Cardiac septum (tissue), 1 donor: ENCODE measurements at regions not wholly inside any gene's neighbourhood (a gene's known extent, or its start where the extent isn't known, plus 50 kb on each side); places are given as distances from the start of the nearest gene placed in this dataset.
A peak's percentile ranks its signal among the peaks of the same experiment; 100 is the strongest.

Experiments
- DNase-seq: peaks from one replicate; pipeline ENCODE4 v3.0.0-alpha.2; 2020; ENCODE audit warnings: low spot score
- intact Hi-C: fragments of 100-400 bp; cut with DNase I; formaldehyde crosslinking; loops from one replicate; pipeline ENCODE4 v1.14.0; 2022
- donor health status: DM: no; HTN: no; CAD: no.

- no peak for DNase-seq
- intact Hi-C loops: no loop called here
These were observed 202.3 kb downstream of the GXYLT1 start for GRCh38 chr12:41942354-41942753.

GRCh38 chr12:41941079-41941478 is 203.6 kb downstream of the GXYLT1 start:
- DNase-seq: no peak
- intact Hi-C loops: no loop called here

- intact Hi-C loops: no loop called here
- no peak for DNase-seq
These were observed 204.1 kb downstream of the GXYLT1 start for GRCh38 chr12:41940571-41940970.

DNA sequence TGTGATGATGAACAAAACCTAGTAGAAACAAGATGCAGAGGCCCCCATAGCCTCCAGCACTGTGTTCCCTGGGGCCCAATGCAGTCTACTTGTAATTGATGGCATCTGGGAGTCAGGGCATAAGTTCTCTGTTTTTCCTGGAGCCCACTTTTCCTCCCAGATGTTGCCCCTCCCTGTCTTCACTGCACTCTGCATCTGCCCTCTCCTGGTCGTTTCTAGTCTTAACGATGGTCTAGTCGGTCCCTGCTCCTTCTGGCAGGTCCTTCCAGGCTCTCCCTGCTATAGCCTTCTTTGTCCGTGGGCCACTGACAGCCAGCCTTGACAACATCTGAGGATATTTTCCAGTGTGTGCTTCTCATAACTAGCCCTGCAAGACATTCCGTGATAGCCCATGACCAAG is 208.3 kb downstream of the GXYLT1 start:
- no peak for DNase-seq
- intact Hi-C loops: no loop called here

DNA sequence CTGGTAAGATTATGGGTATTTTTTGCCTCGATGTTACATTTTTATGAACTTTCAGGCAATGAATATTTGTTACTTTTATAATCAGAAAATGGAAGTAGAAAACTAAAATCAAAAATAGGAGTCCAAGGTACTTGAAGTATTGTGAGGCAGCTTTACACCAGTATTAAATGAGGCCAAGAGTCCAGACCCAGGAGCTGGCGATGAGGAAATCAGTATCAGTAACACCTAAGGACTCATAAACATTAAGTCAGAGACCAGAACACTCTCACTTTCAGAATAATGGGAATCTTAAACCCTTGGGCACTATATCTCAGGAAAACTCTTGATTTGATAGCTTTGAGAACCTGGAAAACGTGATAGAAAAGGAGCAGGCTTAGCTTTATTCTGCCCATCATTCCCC is 208.8 kb downstream of the GXYLT1 start:
- no peak for DNase-seq
- intact Hi-C loops: no loop called here

- intact Hi-C loops: loop anchor here (5.0 kb wide), 2 partner anchors 90 to 655 kb away; no protein-coding TSS in a partner anchor
- peak; percentile 93 for DNase-seq
These were observed 212.1 kb downstream of the GXYLT1 start for GRCh38 chr12:41932470-41932991.

DNA sequence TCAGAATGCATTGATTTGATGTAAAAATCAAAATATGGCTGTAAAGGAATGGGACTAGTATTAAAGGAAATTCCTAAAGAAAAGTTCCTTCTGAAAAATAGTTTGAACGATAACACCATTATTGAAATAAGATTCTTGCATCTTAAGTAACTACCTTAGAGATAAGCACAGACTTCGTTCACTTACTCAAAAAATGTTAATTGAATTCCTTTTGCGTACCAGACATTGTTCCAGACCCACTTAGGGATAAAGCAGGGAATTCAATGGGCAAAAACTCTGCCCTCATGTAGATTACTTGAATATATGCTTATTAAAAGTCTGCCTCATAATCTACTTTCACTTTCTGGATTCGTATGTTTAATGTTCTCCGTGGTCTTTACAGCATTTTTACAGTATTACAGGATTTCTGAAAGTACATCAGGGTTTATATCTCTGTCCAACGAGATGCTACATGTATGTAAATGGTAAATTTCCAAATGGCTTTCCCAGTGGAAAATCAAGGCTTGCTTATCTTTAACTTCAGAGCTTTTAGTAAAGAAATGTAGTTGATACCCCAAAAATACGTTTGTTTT is 213.7 kb downstream of the GXYLT1 start:
- no peak for DNase-seq
- intact Hi-C loops: loop anchor here (5.0 kb wide), 2 partner anchors 91 to 654 kb away; no protein-coding TSS in a partner anchor

DNA sequence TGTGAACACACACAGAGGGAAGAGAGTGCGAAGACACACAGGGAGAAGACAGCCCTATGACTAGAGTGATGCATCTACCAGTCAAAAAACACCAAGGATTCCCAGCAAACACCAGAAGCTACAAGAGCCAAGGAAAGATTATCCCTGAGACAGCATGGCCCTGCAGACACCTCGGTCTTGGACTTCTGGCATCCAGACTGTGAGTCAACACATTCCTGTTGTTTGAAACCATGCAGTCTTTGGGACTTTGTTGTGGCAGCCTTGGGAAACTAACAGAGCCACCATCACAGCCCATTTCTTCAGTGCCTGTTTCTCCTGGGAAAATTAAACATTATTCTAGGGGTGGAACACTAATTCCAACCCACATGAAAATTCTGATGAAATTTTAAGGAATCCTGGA is 220.6 kb downstream of the GXYLT1 start:
- DNase-seq: no peak
- intact Hi-C loops: no loop called here

DNA sequence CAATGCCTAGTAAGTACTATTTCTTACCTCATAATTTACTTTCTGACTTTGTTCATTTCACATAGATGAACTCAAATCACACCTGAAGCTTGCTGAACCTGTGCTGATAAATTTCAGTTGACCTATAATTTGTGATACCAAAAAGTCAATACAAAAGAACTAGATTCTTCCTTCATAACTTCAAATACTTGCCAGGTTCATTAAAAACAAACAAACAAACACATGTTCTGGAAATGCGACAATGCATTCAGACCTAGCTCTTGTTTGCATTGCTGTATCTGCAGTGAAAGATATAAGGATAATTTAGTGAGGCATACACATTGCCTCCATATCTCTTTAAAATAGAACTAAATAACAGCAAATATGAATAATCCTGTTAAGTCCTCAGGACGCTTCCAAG is 221.3 kb downstream of the GXYLT1 start:
- intact Hi-C loops: no loop called here
- no peak for DNase-seq

GRCh38 chr12:41920355-41920754 is 224.3 kb downstream of the GXYLT1 start:
- DNase-seq: no peak
- intact Hi-C loops: no loop called here

- intact Hi-C loops: no loop called here
- no peak for DNase-seq
These were observed 225.0 kb downstream of the GXYLT1 start for GRCh38 chr12:41919526-41920261.

DNA sequence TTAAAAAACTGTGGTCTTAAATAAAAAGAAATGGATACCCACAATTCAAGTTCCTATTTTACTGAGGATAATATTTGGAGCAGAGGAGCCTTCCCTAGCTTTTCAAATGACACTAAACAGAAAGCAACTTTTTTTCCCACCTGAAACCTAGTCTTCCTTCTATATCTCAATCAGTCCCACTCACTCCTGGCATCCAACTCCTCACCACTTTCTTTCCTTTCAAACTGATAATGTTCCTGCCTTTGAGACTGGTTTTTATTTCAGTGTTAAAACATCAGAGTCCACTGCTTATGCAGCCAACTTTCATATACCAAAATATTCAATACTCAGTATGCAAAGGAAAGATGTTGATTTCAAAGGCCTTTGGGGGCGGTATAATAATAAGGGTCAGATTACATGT is 225.6 kb downstream of the GXYLT1 start:
- DNase-seq: no peak
- intact Hi-C loops: no loop called here

GRCh38 chr12:41917938-41918341 is 226.7 kb downstream of the GXYLT1 start:
- DNase-seq: no peak
- intact Hi-C loops: no loop called here

GRCh38 chr12:41917181-41917580 is 227.5 kb downstream of the GXYLT1 start:
- DNase-seq: no peak
- intact Hi-C loops: no loop called here

DNA sequence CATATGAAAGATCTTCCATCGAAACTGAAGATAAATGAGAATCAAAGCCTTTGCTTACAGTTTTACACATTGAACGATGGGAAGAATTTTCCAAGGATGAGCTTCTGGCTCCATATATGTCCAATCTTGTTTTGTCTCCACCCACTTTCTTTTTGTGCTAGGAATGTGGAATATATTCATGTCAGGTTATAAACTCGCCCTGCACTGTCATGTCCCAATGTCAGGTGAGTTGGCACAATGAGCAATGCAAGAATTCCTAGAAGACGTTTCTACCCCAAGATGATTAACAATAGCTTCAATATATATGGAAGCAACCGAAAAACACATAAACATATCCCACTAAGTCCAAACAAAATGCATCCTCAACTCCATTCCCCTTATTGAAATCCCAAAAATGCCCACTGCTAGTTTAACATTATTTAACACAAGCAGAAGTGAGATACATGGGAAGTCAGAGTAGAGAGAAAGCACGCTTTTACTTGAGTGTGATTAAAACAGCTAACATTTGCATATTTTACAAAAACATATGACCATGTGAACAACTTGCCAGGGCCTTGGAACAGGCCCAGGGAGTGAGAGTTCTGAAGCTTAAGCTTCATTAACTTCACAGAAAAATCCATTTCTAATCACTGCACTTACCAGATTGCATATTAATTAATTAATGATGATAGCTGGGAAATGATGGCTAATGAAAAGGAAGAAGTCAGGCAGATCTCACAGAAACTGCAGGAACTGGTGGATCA is 233.9 kb downstream of the GXYLT1 start:
- intact Hi-C loops: no loop called here

GRCh38 chr12:41908206-41908605 is 236.5 kb downstream of the GXYLT1 start:
- no peak for DNase-seq
- intact Hi-C loops: no loop called here

More for the DNA sequence above, 233.9 kb downstream of the GXYLT1 start:
- DNase-seq: no peak

- intact Hi-C loops: no loop called here
- no peak for DNase-seq
These were observed 237.1 kb downstream of the GXYLT1 start for GRCh38 chr12:41907550-41907949.

DNA sequence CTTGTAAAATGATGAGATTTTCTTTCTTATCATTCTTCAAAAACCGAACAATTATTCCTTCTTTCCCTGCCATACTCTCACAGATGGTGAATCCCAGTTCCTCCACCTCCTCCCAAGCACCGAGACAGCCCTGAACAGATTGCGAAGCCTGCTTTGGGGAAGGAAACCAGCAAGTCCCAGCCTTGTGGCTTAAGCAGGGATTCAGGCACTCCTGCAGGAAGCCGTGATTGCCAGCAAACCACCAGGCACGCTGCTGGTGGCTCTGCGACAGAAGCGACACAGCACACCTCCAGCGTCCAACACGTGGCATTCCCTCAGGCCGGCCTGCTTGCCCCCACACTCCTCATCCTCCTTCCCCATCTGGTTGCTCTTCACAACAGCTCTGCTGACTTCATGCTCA is 237.7 kb downstream of the GXYLT1 start:
- intact Hi-C loops: no loop called here
- DNase-seq: no peak

- DNase-seq: no peak
- intact Hi-C loops: no loop called here
These were observed 238.8 kb downstream of the GXYLT1 start for GRCh38 chr12:41905759-41906297.

DNA sequence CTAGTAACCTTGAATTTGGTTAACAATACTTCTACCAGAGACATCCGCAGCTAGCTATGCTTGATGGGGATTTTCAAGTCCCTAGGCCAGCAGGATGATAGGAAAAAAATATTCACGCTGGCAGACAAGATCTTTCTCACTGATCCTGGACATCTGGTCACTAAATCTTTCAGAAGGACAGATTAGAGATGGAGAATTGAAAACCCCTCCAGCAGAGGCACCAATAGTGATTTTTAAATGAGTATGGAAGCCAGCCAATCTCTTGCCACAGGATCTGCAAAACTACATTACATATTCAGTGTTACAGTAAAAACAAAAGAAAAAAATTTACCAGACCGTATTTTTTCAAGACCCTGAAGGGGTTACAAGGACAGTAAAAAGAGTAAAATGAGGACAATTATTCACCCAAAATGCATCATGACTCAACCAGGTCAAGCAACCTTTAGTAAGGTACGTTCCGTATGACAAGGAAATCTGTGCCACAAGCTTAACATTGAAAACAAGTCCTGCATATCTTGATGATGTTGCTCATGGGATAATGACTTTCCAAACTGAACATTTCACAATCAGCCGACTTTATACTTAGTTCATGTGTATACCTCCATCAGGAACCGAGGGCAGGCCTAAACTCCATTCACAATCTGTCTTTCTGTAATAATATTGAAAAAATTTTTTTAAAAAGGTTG is 239.5 kb downstream of the GXYLT1 start:
- intact Hi-C loops: no loop called here
- no peak for DNase-seq
